Activated CD4-positive, alpha-beta T cell treated with anti-CD3 and anti-CD28 coated beads for 1 hour (primary cell): ENCODE measurements at regions not wholly inside any gene's neighbourhood (a gene's known extent, or its start where the extent isn't known, plus 50 kb on each side); places are given as distances from the start of the nearest gene placed in this dataset.
"Not testable (repeated sequence)": the region's sequence is repeated elsewhere in the genome, so short reads cannot be mapped to it uniquely, and the experiment has no call there.

ENCODE experiments used
- DNase-seq: peaks from one replicate; pipeline ENCODE4 v3.0.0-alpha.2; 2020

GRCh38 chr7:112930787-112931186, 140.6 kb upstream of the TMEM168 start:
- DNase-seq, result no peak

DNA sequence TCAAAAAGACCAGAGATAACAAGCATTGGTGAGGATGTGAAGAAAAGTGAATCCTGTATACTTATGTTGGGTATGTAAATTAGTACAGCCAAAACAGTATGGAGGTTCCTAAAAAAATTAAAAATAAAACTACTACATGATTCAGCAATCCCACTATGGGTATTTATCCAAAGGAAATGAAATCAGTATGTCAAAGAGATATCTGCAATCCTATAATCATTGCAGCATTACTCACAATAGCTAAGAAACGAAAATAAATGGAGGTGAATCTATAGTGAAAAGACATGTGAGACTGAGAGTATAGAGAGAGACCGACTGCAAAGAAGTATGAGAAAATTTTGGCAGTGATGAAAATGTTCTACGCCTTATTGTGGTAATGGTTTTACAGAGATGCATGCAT, 139.2 kb upstream of the TMEM168 start:
- no peak for DNase-seq

- no peak for DNase-seq
Observed at GRCh38 chr7:112926018-112926417, 135.8 kb upstream of the TMEM168 start.

- not testable (repeated sequence) for DNase-seq
Observed at GRCh38 chr7:112922546-112922945, 132.4 kb upstream of the TMEM168 start.

- not testable (repeated sequence) for DNase-seq
Observed at GRCh38 chr7:112916431-112916830, 126.2 kb upstream of the TMEM168 start.

DNA sequence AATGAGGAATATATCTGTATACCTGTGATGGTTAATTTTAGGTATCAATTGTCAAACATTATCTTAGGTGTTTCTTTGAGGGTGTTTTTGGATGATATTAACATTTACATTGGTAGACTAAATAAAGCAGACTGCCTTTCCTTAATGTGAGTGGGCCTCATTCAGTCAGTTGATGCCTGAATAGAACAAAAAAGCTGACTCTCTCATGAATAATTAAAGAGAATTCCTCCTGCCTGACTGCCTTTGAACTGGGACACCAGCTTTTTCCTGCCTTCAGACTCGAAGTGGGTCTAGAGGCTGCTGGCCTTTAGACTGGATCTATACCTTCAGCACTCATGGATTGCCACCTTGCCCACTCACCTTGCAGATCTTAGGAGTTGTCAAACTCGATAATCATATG, 117.9 kb upstream of the TMEM168 start:
- DNase-seq, result no peak

- no peak for DNase-seq
Observed at GRCh38 chr7:112907658-112908057, 117.5 kb upstream of the TMEM168 start.

DNA sequence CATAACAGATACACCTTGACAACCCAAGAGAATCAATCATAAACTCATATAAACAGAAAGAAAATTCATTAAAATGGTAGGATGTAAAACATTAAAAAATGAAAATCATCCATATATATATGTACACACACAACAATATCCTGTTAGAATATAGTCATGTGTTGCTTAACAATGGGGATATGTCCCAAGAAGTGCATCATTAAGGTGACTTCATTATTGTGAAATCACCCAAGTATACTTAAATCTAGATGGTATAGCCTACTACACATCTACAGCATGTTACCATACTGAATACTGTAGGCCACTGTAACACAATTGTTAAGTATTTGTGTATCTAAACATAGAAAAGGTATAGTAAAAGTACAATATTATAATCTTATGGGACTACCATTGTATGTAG, 115.8 kb upstream of the TMEM168 start:
- DNase-seq, result no peak

DNA sequence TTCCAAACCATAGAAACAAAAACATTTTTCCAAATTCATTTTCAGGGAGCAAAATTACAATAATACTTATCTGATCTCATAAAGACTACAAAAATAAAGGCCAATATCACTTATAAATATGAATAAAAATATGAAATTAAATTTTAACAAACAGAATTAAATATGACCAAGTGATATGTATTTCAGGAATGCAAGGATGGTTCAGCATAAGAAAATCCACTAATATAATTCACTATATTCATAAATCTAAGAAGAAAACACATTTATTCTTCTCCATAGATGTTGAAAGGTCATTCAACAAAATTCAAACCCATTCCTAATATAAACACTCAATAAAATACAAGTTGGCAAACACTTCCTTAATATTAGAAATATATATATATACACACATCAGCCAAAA, 115.2 kb upstream of the TMEM168 start:
- DNase-seq, result no peak

- no peak for DNase-seq
Observed at GRCh38 chr7:112898432-112899290, 108.5 kb upstream of the TMEM168 start.

DNA sequence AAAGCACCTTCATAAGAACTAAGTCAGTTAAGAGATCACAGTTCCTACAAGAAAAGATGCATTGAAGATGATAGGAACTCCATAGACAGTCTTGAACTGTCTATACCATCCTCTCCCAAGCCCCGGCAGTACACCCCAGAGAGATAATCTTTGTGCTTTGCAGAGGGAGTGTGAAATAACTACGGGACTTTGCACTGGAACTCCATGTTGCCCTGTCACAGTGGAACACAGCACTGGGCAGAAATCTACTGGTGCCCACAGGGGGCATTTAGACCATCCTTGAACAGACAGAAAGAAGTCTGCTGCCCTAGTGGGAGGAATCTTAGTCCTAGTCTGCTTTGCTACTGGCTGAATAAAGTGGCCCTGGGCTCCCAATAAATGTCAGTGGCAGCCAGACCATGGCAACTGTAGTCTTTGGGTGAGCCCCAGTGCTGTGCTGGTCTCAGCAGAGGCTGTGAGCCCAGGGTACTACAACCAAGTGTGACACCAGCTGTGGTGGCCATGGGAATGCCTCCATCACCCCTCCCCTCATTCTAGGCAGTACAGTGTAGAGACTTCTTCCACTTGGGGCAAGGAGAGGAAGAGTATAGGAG, 107.7 kb upstream of the TMEM168 start:
- no peak for DNase-seq

- DNase-seq, result no peak
Observed at GRCh38 chr7:112896026-112896601, 105.9 kb upstream of the TMEM168 start.

DNA sequence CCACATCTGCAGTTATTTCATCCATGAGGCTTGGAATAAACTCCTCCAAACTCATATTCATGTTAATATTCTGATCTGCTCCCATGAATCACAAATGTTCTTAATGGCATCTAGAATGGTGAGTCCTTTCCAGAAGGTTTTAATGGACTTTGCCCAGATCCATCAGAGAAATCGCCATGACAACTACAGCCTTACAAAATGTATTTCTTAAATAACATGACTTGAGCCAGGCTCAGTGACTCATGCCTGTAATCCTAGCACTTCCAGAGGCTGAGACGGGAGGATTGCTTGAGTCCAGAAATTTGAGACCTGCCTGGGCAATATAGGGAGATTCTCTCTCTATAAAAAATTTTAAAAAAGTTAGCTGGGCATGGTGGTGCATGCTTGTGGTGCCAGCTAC, 102.1 kb upstream of the TMEM168 start:
- no peak for DNase-seq

DNA sequence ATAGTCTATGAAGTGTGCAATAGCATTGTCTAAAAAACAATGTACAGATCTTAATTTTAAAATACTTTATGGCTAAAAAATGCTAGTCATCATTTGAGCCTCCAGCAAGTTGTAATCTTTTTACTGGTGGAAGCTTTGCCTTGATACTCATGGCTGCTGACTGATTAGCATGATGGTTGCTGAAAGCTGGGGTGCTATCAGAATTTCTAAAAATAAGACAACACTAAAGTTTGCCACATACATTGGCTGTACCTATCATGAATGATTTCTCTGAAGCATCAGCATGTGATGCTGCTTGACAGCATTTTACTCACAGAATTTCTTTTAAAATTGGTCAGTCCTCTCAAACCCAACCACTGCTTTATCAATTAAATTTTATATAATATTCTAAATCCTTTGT, 101.5 kb upstream of the TMEM168 start:
- DNase-seq, result no peak

DNA sequence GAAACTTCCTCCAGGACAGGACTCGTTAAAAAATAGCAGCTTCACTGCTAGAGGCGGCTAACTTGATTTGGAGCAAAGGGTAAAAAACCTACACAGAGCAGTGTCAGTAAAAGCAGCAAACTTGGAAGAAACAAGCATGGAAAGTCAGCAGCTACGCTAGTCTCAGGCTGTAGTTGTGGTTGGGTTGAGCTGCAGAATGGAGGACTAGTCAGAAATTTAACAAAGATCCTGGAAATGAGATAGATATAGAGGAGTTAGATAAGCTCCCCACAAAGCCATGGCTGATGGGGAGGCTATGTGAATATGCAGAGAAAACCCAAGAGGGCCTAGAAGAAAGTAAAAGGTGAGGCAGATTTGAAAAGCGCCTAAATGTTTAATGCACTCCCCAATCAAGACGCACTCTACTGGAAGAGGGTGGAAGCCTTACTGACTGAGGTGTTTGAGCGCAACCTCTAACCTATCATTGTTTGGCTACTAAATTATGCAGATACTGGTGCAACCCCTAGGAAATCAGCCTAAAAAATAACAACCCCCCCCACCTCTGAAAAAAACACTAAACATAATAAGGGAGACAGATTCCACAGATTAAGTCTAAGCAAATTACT, 99.7 kb upstream of the TMEM168 start:
- DNase-seq, result no peak

DNA sequence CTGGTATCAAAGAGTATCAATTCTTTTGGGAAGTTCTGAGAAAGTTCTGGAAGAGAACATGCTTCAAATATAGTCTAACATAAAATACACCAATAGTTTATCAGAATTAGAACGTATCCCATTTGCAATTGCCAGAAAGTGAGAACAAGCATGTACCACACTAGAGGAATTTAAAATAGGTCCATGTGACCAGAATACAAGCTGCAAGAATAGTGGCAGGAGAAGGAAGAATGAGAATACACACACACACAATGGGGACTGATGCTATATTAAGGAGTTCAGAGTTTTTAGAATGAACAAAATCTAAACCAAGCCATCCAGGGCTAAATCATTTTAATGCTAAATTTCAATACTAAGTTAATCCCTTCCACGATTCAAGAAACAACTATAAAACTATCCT, 99.1 kb upstream of the TMEM168 start:
- no peak for DNase-seq

- no peak for DNase-seq
Observed at GRCh38 chr7:112888781-112889180, 98.6 kb upstream of the TMEM168 start.

- no peak for DNase-seq
Observed at GRCh38 chr7:112887976-112888375, 97.8 kb upstream of the TMEM168 start.

GRCh38 chr7:112887337-112887736, 97.1 kb upstream of the TMEM168 start:
- no peak for DNase-seq

GRCh38 chr7:112886208-112886607, 96.0 kb upstream of the TMEM168 start:
- DNase-seq, result no peak

- DNase-seq, result no peak
Observed at GRCh38 chr7:112882991-112883390, 92.8 kb upstream of the TMEM168 start.

DNA sequence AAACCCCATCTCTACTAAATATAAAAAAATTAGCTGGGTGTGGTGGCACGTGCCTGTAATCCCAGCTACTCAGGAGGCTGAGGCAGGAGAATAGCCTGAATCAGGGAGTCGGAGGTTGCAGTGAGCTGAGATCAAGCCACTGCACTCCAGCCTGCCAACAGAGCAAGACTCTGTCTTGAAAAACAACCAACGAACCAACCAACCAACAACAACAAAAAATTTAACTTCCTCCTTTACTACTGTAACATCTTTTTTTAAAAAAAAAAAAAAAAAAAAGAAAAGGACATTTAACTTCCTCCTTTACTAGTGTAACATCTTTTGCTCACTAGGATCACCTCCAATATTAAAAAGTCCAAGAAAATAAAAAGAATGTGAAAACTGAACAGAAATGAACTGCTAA, 92.3 kb upstream of the TMEM168 start:
- DNase-seq, result no peak

GRCh38 chr7:112882022-112882421, 91.8 kb upstream of the TMEM168 start:
- no peak for DNase-seq
